Kidney epithelial cell (primary cell): ENCODE measurements at regions not wholly inside any gene's neighbourhood (a gene's known extent, or its start where the extent isn't known, plus 50 kb on each side); places are given as distances from the start of the nearest gene placed in this dataset.
A peak's percentile ranks its signal among the peaks of the same experiment; 100 is the strongest.

Source experiments
- DNase-seq: peaks from one replicate; pipeline ENCODE4 v3.0.0-alpha.2; 2010; ENCODE audit warnings: low read depth
- H3K27me3 ChIP-seq: 2 replicates; pipeline ENCODE4 v1.6.0; 2011; ENCODE audit warnings: low read length; ENCODE audit not compliant: control insufficient read depth, insufficient read depth
- H3K36me3 ChIP-seq: 2 replicates; pipeline ENCODE4 v1.5.1; 2011; ENCODE audit warnings: low read length; ENCODE audit not compliant: control insufficient read depth, insufficient read depth
- H3K4me3 ChIP-seq: 2 replicates; pipeline ENCODE4 v1.5.1; 2011; ENCODE audit warnings: low read depth, mild to moderate bottlenecking, control low read depth, low read length
- TF ChIP-seq, protein P1 (sequence below): IDR thresholded peaks from 2 replicates; pipeline ENCODE4 v1.5.1; 2011; ENCODE audit warnings: mild to moderate bottlenecking, moderate library complexity, low read length, control low read depth, inconsistent platforms; ENCODE audit not compliant: insufficient read depth, poor library complexity, severe bottlenecking

- Histone ChIP-seq H3K36me3 (no peaks in the 10 kb centered on the region), H3K4me3 (no peak overlapping the region), H3K27me3 (no peaks in the 10 kb centered on the region)
- TF ChIP-seq, protein P1, sequence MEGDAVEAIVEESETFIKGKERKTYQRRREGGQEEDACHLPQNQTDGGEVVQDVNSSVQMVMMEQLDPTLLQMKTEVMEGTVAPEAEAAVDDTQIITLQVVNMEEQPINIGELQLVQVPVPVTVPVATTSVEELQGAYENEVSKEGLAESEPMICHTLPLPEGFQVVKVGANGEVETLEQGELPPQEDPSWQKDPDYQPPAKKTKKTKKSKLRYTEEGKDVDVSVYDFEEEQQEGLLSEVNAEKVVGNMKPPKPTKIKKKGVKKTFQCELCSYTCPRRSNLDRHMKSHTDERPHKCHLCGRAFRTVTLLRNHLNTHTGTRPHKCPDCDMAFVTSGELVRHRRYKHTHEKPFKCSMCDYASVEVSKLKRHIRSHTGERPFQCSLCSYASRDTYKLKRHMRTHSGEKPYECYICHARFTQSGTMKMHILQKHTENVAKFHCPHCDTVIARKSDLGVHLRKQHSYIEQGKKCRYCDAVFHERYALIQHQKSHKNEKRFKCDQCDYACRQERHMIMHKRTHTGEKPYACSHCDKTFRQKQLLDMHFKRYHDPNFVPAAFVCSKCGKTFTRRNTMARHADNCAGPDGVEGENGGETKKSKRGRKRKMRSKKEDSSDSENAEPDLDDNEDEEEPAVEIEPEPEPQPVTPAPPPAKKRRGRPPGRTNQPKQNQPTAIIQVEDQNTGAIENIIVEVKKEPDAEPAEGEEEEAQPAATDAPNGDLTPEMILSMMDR = no peak
- DNase-seq = no peak
Observed at GRCh38 chr15:95866711-95867440, 463.6 kb upstream of the NR2F2 start.

GRCh38 chr15:95868450-95868849 is 462.1 kb upstream of the NR2F2 start:
- Histone ChIP-seq H3K36me3 (no peaks in the 10 kb centered on the region), H3K27me3 (no peaks in the 10 kb centered on the region), H3K4me3 (no peak overlapping the region)
- DNase-seq = no peak
- TF ChIP-seq, protein P1 = no peak

DNA sequence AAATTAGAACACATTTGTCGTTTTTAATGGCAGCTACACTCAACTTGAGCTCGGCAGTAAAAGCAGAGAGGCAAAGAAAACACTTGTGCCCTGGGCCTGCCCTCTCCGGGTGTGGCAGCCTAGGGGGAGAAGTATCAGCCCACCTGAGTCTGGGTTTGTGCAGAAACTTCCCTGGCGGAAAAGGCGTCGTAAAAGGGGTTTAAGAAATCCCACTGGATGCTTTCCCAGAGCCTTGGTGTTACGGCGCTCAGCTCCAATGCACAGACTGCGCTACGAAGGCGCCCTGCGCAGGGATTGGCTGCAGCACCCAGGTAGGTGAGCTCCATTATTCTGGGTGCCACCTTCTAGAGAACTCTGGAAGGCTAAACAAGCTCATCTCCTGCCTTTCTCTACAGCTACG is 461.5 kb upstream of the NR2F2 start:
- DNase-seq = no peak
- H3K4me3 ChIP-seq = no peak overlapping the region
- no peaks in the 10 kb centered on the region for H3K27me3 ChIP-seq
- no peaks in the 10 kb centered on the region for H3K36me3 ChIP-seq
- TF ChIP-seq, protein P1 = no peak

GRCh38 chr15:95869920-95870319 is 460.6 kb upstream of the NR2F2 start:
- DNase-seq = no peak
- TF ChIP-seq, protein P1 = no peak
- Histone ChIP-seq H3K4me3 (no peak overlapping the region), H3K36me3 (no peaks in the 10 kb centered on the region), H3K27me3 (no peaks in the 10 kb centered on the region)

- DNase-seq = peak; percentile 71
- H3K36me3 ChIP-seq = no peaks in the 10 kb centered on the region
- TF ChIP-seq, protein P1 = no peak
- no peaks in the 10 kb centered on the region for H3K27me3 ChIP-seq
- H3K4me3 ChIP-seq = no peak overlapping the region
Observed at GRCh38 chr15:95872366-95872771, 458.1 kb upstream of the NR2F2 start.

DNA sequence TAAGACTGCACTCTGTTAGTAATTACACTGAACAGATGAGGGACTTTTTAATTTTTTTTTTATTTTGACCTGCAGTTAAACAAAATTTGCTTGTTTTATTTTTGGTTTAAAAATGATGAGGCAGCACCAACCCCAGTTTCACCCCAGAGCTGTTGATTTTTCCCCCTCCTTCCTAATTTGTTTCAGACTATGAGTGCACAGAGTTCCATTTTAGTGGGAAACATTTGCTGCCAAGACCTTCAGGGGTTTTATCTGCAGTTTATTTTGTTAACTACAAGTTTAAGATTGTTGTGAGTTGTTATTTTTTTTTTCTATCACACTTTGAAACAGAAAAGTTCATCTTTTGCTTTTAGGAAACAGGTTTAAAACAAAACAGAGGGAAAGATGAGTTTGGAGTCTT is 455.9 kb upstream of the NR2F2 start:
- Histone ChIP-seq H3K36me3 (no peaks in the 10 kb centered on the region), H3K4me3 (no peak overlapping the region), H3K27me3 (no peaks in the 10 kb centered on the region)
- DNase-seq = no peak
- TF ChIP-seq, protein P1 = no peak
